WERI-Rb-1 (cell line): ENCODE measurements at regions not wholly inside any gene's neighbourhood (a gene's known extent, or its start where the extent isn't known, plus 50 kb on each side); places are given as distances from the start of the nearest gene placed in this dataset.

Source experiments
- DNase-seq: peaks from one replicate; pipeline ENCODE4 v3.0.0-alpha.2; 2020
- H3K27ac ChIP-seq: fragments of 250-450 bp; sonication (Bioruptor Pico); 2 replicates; pipeline ENCODE4 v1.5.1; 2020; ENCODE audit warnings: mild to moderate bottlenecking, moderate library complexity
- H3K27me3 ChIP-seq: fragments of 250-450 bp; sonication (Bioruptor Pico); 2 replicates; pipeline ENCODE4 v1.5.1; 2021; ENCODE audit warnings: mild to moderate bottlenecking, low read depth, moderate library complexity; ENCODE audit not compliant: insufficient read depth, severe bottlenecking
- H3K36me3 ChIP-seq: fragments of 250-450 bp; sonication (Bioruptor Pico); 2 replicates; pipeline ENCODE4 v1.5.1; 2020; ENCODE audit warnings: mild to moderate bottlenecking, moderate library complexity
- H3K4me3 ChIP-seq: 2 replicates; pipeline ENCODE4 v1.5.1; 2011; ENCODE audit warnings: low read depth, mild to moderate bottlenecking, control low read depth, low read length
- H3K9me3 ChIP-seq: fragments of 250-450 bp; sonication (Bioruptor Pico); 2 replicates; pipeline ENCODE4 v1.5.1; 2021; ENCODE audit warnings: mild to moderate bottlenecking, moderate library complexity; ENCODE audit not compliant: severe bottlenecking
- CTCF ChIP-seq: IDR thresholded peaks from 2 replicates; pipeline ENCODE4 v1.5.1; 2011; ENCODE audit warnings: low read depth, mild to moderate bottlenecking, control low read depth, inconsistent platforms, low read length

GRCh38 chr5:8196061-8196460 is 327.1 kb downstream of the MTRR start:
- TF ChIP-seq CTCF = no peak
- Histone ChIP-seq H3K4me3 (no peak overlapping the region), H3K27me3 (peaks cover 29% of the 10 kb centered on the region), H3K36me3 (no peaks in the 10 kb centered on the region), H3K27ac (no peak overlapping the region), H3K9me3 (no peaks in the 10 kb centered on the region)
- DNase-seq = no peak

DNA sequence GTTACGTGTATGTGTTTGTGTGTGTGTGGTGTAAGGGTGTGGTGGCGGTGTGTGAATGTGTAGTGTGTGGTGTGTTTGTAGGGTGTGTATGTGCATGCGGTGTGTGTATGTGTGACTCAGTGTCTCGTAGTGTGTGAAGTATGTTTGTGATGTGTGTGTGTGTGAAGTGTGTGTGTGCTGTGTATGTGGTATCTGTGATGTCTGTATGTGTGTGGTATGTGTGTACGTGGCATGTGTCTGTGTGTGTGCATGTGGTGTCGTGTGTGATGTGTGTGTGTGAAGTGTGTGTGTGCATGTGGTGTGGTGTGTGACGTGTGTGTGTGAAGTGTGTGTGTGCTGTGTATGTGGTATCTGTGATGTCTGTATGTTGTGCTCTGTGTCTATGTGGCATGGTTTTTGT is 339.4 kb downstream of the MTRR start:
- no peak for DNase-seq
- Histone ChIP-seq H3K9me3 (peaks cover 6% of the 10 kb centered on the region), H3K27me3 (peaks cover 26% of the 10 kb centered on the region), H3K36me3 (no peaks in the 10 kb centered on the region), H3K4me3 (no peak overlapping the region), H3K27ac (no peak overlapping the region)
- TF ChIP-seq CTCF = no peak

GRCh38 chr5:8209500-8209899 is 340.6 kb downstream of the MTRR start:
- Histone ChIP-seq H3K27me3 (peaks cover 33% of the 10 kb centered on the region), H3K9me3 (peaks cover 6% of the 10 kb centered on the region), H3K27ac (no peak overlapping the region), H3K36me3 (no peaks in the 10 kb centered on the region), H3K4me3 (no peak overlapping the region)
- TF ChIP-seq CTCF = no peak
- no peak for DNase-seq

GRCh38 chr5:8213701-8214240 is 344.8 kb downstream of the MTRR start:
- DNase-seq = no peak
- Histone ChIP-seq H3K27me3 (peaks cover 52% of the 10 kb centered on the region), H3K4me3 (no peak overlapping the region), H3K27ac (no peak overlapping the region), H3K36me3 (no peaks in the 10 kb centered on the region), H3K9me3 (no peaks in the 10 kb centered on the region)
- TF ChIP-seq CTCF = no peak

DNA sequence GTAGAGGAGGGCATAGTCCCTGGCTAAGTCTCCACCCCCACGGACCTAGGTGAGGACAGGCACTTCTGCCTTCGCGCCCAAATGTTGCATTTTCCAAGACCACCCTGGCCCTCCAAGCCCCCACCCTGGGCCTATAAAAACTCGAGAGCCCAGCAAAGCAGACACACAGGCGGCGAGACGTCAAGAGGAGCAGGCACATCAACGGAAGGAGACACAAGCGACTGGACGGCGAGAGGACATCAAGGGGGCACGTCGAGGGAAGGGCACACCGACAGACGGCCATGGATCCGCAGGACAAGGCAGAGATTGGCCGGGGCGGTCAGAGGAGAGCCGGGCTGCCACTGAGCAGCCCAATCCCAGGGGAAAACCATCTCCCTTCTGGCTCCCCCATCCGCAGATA is 348.0 kb downstream of the MTRR start:
- no peaks in the 10 kb centered on the region for H3K36me3 ChIP-seq
- no peaks in the 10 kb centered on the region for H3K9me3 ChIP-seq

More for the DNA sequence above, 348.0 kb downstream of the MTRR start:
- no peak for DNase-seq
- TF ChIP-seq CTCF = no peak
- no peak overlapping the region for H3K27ac ChIP-seq
- H3K4me3 ChIP-seq = no peak overlapping the region
- peaks cover 43% of the 10 kb centered on the region for H3K27me3 ChIP-seq
